ENCODE measurements at regions not wholly inside any gene's neighbourhood (a gene's known extent, or its start where the extent isn't known, plus 50 kb on each side); places are given as distances from the start of the nearest gene placed in this dataset.

DNA sequence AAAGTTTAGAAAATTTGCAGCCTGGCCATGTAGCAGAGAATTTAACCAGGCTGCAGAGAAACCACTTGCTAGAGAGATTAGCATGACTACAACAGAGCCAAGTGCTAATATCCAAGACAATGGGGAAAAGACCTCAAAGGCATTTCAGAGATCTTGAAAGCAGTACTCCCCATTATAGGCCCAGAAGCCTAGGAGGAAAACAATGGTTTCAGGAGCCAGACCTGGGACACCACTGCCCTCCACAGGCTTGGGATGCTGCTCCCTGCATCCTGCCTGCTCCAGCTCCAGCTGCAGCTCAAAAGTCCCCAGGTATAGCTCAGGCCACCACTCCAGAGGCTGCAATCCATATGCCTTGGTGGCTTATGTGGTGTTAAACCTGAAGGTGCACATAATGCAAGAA, 101.5 kb upstream of the TMEM72 start:
- peaks cover 4 to 57% (median 36%) of the 10 kb centered on the region in 9 donors for H3K4me1 ChIP-seq
- H3K9me3 ChIP-seq = peaks cover 0 to 4% (median 0%) of the 10 kb centered on the region in 11 donors
- H3K4me3 ChIP-seq = no peak overlapping the region
- H3K36me3 ChIP-seq = no peaks in the 10 kb centered on the region
- H3K27me3 ChIP-seq = no peaks in the 10 kb centered on the region
- no peak overlapping the region for H3K27ac ChIP-seq
- intact Hi-C loops (cut with DNase I) = no loop called here
- DNase-seq (no peak), ATAC-seq (no peak)
- TF ChIP-seq, protein P1, sequence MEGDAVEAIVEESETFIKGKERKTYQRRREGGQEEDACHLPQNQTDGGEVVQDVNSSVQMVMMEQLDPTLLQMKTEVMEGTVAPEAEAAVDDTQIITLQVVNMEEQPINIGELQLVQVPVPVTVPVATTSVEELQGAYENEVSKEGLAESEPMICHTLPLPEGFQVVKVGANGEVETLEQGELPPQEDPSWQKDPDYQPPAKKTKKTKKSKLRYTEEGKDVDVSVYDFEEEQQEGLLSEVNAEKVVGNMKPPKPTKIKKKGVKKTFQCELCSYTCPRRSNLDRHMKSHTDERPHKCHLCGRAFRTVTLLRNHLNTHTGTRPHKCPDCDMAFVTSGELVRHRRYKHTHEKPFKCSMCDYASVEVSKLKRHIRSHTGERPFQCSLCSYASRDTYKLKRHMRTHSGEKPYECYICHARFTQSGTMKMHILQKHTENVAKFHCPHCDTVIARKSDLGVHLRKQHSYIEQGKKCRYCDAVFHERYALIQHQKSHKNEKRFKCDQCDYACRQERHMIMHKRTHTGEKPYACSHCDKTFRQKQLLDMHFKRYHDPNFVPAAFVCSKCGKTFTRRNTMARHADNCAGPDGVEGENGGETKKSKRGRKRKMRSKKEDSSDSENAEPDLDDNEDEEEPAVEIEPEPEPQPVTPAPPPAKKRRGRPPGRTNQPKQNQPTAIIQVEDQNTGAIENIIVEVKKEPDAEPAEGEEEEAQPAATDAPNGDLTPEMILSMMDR (IDR thresholded peaks at IDR 0.05) = peak in 3 of 9 donors; percentile 11 to 20 (median 16)

DNA sequence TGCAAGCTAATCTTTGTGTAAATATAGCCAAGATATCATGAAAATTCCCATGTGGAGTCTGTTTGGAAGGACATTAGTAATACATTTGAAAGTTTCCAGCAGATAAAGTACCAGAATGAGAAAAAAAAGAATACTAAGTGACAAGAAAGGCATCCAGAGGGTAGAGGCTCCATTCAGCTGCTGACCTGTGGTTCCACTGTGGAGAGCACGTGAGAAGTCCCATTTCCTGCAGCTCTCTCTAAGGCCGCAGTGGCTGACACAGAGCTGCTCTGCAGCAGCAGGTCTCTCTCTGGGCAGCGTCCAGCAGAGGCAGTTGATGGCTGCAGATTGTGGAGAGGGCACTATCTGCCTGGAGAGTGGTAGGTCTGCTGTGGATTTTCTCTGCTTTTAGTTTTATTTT, 100.1 kb upstream of the TMEM72 start:
- peak in 7 of 8 donors; percentile 39 to 73 (median 67) for ATAC-seq
- 28 to 45% methylated on average over 3 of the region's 3 CpGs for WGBS, 2 donors

DNA sequence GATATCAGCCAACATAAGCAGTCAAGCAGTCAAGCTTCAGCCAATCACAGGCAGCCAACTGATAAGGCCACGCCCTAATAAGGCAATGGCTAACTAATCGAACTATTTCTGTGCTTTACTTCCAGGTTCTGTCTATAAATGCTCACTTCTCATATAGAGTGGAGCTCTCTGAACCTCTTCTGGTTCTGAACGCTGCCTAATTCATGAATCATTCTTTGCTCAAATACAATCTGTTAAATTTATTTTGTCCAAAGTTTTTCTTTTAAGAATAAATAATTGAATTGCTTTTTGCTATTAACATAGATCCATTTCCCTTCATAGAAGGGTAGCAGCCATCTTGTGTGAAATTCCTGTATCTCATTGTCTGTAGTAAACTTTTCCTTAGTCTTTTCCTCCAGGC, 97.9 kb upstream of the TMEM72 start:
- 92 to 97% methylated on average over 3 of the region's 3 CpGs for WGBS, 2 donors
- TF ChIP-seq, protein P1 (IDR thresholded peaks at IDR 0.05) = no peak
- H3K9me3 ChIP-seq = peaks cover 0 to 4% (median 0%) of the 10 kb centered on the region in 11 donors
- H3K27me3 ChIP-seq = no peaks in the 10 kb centered on the region
- no peak for ATAC-seq
- H3K4me1 ChIP-seq = peaks cover 0 to 30% (median 9%) of the 10 kb centered on the region in 9 donors
- intact Hi-C loops (cut with DNase I) = no loop called here
- no peak overlapping the region for H3K4me3 ChIP-seq
- H3K36me3 ChIP-seq = no peaks in the 10 kb centered on the region
- DNase-seq = no peak
- no peak overlapping the region for H3K27ac ChIP-seq

More for the DNA sequence above, 100.1 kb upstream of the TMEM72 start:
- TF ChIP-seq, protein P1 (IDR thresholded peaks at IDR 0.05) = no peak
- H3K27me3 ChIP-seq = no peaks in the 10 kb centered on the region
- DNase-seq = no peak
- H3K9me3 ChIP-seq = peaks cover 0 to 4% (median 0%) of the 10 kb centered on the region in 11 donors
- intact Hi-C loops (cut with DNase I) = no loop called here
- H3K4me3 ChIP-seq = no peak overlapping the region
- H3K27ac ChIP-seq = peak overlapping the region in 2 of 10 donors; percentile 11 to 21
- no peaks in the 10 kb centered on the region for H3K36me3 ChIP-seq
- peaks cover 4 to 44% (median 25%) of the 10 kb centered on the region in 9 donors for H3K4me1 ChIP-seq

DNA sequence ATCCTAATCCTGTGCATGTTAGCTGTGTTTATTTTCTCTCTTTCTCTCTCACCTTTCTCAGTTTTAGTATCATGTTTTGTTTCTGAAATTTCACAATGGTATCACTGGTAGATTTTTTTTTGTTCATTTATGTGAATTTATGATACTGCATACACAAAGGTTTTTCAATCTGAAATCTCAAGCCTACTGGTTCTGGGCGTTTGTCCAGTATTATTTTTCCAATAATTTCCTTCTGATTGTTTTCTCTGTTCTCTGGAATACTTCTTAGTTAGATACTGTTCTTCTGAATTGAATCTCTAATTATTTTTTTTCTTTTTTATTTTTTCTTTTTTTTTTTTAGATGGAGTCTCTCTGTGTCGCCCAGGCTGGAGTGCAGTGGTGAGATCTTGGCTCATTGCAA, 96.2 kb upstream of the TMEM72 start:
- Histone ChIP-seq H3K4me1 (peaks cover 0 to 33% (median 9%) of the 10 kb centered on the region in 9 donors), H3K27ac (no peak overlapping the region), H3K27me3 (no peaks in the 10 kb centered on the region), H3K4me3 (no peak overlapping the region), H3K36me3 (no peaks in the 10 kb centered on the region), H3K9me3 (no peaks in the 10 kb centered on the region)
- intact Hi-C loops (cut with DNase I) = no loop called here
- TF ChIP-seq, protein P1 (IDR thresholded peaks at IDR 0.05) = no peak
- WGBS, 2 donors = 88 to 89% methylated on average over 2 of the region's 2 CpGs
- ATAC-seq (no peak), DNase-seq (no peak)

All from heart right ventricle (tissue), 16 donors.